ENCODE measurements at regions not wholly inside any gene's neighbourhood (a gene's known extent, or its start where the extent isn't known, plus 50 kb on each side); places are given as distances from the start of the nearest gene placed in this dataset.

GRCh38 chr2:39513641-39514094, 76.6 kb upstream of the MAP4K3 start:
- Histone ChIP-seq H3K79me2 (ENCODE audit: control insufficient read depth in 1 of 2, insufficient read depth in 2 of 2, low read length in 2 of 2) (no peaks in the 10 kb centered on the region), H3K4me3 (ENCODE audit: extremely low read depth in 1 of 4, insufficient read depth in 2 of 4, low read depth in 3 of 4, low read length in 4 of 4) (no peak overlapping the region), H3K23me2 (ENCODE audit: low read depth, low read length) (no peaks in the 10 kb centered on the region), H4K5ac (ENCODE audit: insufficient read length, low read depth, low read length) (no peak overlapping the region), H2BK5ac (ENCODE audit: low read depth, low read length) (peak overlapping the region; percentile 14; the same call in 1 of the 2 replicates), H2BK120ac (replicated peaks; ENCODE audit: low read depth, low read length) (peak overlapping the region; percentile 28), H2BK12ac (ENCODE audit: low read depth, low read length) (no peak overlapping the region; the same call in 1 of the 2 replicates), H4K20me1 (replicated peaks in 1 of 2; ENCODE audit: control insufficient read depth in 1 of 2, insufficient read depth in 2 of 2, low read length in 2 of 2) (no peaks in the 10 kb centered on the region), H3K4ac (replicated peaks; ENCODE audit: insufficient read length, low read depth, low read length) (peak overlapping the region; percentile 39), H3K14ac (ENCODE audit: insufficient read length) (no peak overlapping the region), H2BK20ac (ENCODE audit: low read length) (peak overlapping the region; percentile 80; the same call in 1 of the 2 replicates), H2AK5ac (ENCODE audit: low read depth, low read length) (peak overlapping the region; percentile 56; the same call in 1 of the 2 replicates), H3K4me1 (replicated peaks in 1 of 4; ENCODE audit: control insufficient read depth in 3 of 4, insufficient read depth in 4 of 4, low read length in 3 of 4) (peaks cover 5 to 29% (median 15%) of the 10 kb centered on the region in 4 experiments), H3K23ac (ENCODE audit: insufficient read length) (no peak overlapping the region), H2AFZ (ENCODE audit: low read length) (no peak overlapping the region), H3K56ac (replicated peaks; ENCODE audit: insufficient read length, low read depth, low read length) (no peak overlapping the region), H3K36me3 (ENCODE audit: control insufficient read depth in 2 of 4, insufficient read depth in 4 of 4, low read length in 3 of 4) (no peaks in the 10 kb centered on the region), H3K9ac (replicated peaks in 1 of 4; ENCODE audit: extremely low read depth in 1 of 4, low read depth in 3 of 4, low read length in 3 of 4) (no peak overlapping the region), H3K18ac (ENCODE audit: extremely low read depth, low read length) (peak overlapping the region; percentile 38; the same call in 1 of the 2 replicates), H3K4me2 (ENCODE audit: insufficient read depth in 1 of 2, low read depth in 2 of 2, low read length in 2 of 2) (no peak overlapping the region), H4K8ac (ENCODE audit: extremely low read depth, insufficient read depth, low read length) (no peak overlapping the region), H3K27ac (ENCODE audit: low read depth, low read length) (no peak overlapping the region), H2BK15ac (ENCODE audit: low read length) (no peak overlapping the region; the same call in 1 of the 2 replicates), H3K79me1 (ENCODE audit: low read depth, low read length) (no peaks in the 10 kb centered on the region), H3K9me3 (ENCODE audit: insufficient read depth in 2 of 2, low read depth in 1 of 2, low read length in 1 of 2) (no peaks in the 10 kb centered on the region), H4K91ac (replicated peaks; ENCODE audit: insufficient read length, low read length) (peak overlapping the region; percentile 41), H3K27me3 (replicated peaks in 1 of 4; ENCODE audit: control insufficient read depth in 3 of 4, extremely low read depth in 1 of 4, insufficient read depth in 3 of 4, low read length in 3 of 4) (no peaks in the 10 kb centered on the region)
- TF ChIP-seq, protein P1, sequence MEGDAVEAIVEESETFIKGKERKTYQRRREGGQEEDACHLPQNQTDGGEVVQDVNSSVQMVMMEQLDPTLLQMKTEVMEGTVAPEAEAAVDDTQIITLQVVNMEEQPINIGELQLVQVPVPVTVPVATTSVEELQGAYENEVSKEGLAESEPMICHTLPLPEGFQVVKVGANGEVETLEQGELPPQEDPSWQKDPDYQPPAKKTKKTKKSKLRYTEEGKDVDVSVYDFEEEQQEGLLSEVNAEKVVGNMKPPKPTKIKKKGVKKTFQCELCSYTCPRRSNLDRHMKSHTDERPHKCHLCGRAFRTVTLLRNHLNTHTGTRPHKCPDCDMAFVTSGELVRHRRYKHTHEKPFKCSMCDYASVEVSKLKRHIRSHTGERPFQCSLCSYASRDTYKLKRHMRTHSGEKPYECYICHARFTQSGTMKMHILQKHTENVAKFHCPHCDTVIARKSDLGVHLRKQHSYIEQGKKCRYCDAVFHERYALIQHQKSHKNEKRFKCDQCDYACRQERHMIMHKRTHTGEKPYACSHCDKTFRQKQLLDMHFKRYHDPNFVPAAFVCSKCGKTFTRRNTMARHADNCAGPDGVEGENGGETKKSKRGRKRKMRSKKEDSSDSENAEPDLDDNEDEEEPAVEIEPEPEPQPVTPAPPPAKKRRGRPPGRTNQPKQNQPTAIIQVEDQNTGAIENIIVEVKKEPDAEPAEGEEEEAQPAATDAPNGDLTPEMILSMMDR (IDR thresholded peaks at IDR 0.05; ENCODE audit: control extremely low read depth in 1 of 3, insufficient read depth in 1 of 3, low read depth in 1 of 3, low read length in 3 of 3) = peak; percentile 10 to 60 (median 46)
- TF ChIP-seq, protein P2, sequence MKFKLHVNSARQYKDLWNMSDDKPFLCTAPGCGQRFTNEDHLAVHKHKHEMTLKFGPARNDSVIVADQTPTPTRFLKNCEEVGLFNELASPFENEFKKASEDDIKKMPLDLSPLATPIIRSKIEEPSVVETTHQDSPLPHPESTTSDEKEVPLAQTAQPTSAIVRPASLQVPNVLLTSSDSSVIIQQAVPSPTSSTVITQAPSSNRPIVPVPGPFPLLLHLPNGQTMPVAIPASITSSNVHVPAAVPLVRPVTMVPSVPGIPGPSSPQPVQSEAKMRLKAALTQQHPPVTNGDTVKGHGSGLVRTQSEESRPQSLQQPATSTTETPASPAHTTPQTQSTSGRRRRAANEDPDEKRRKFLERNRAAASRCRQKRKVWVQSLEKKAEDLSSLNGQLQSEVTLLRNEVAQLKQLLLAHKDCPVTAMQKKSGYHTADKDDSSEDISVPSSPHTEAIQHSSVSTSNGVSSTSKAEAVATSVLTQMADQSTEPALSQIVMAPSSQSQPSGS (IDR thresholded peaks at IDR 0.05; ENCODE audit: low read length) = no peak
- TF ChIP-seq JUN (IDR thresholded peaks at IDR 0.05; ENCODE audit: low read depth, low read length) (no peak), HDAC6 (IDR thresholded peaks at IDR 0.05; ENCODE audit: low read depth, low read length) (no peak), RAD21 (IDR thresholded peaks at IDR 0.05 in 1 of 2, conservative IDR thresholded peaks at IDR 0.05 in 1 of 2; ENCODE audit: low read depth in 2 of 2, low read length in 2 of 2) (peak; percentile 52 to 69; a peak in 3 of 4 replicates)
- WGBS, 2 experiments (ENCODE audit: extremely low coverage in 1 of 2, insufficient coverage in 1 of 2, insufficient read length in 1 of 2, insufficient replicate concordance in 2 of 2, low coverage in 1 of 2, low lambda C conversion rate in 2 of 2, missing lambda C conversion rate in 1 of 2) = 79% methylated on average over 2 of the region's 2 CpGs; no CpG with 5 or more reads in 1 of the 2 experiments
- DNase-seq (ENCODE audit: low read depth in 1 of 2, low spot score in 2 of 2) (no peak), FAIRE-seq (no peak)
- POLR2A ChIA-PET (ENCODE audit: partially characterized antibody) = no interaction called here
- CTCF ChIA-PET (ENCODE audit: partially characterized antibody) = interaction anchor here (0.7 to 4.3 kb wide), 12 partner anchors 10 to 401 kb away, joined by 3 to 19 read pairs (median 3); no protein-coding TSS in a partner anchor

All from H1 (cell line).